BE2C (cell line): ENCODE measurements at regions not wholly inside any gene's neighbourhood (a gene's known extent, or its start where the extent isn't known, plus 50 kb on each side); places are given as distances from the start of the nearest gene placed in this dataset.

ENCODE experiments used
- DNase-seq: peaks from one replicate; pipeline ENCODE4 v3.0.0-alpha.2; 2020
- H3K27me3 ChIP-seq: fragments of 250-450 bp; sonication (Bioruptor Pico); 2 replicates; pipeline ENCODE4 v1.5.1; 2020; ENCODE audit warnings: mild to moderate bottlenecking
- H3K36me3 ChIP-seq: fragments of 250-450 bp; sonication (Bioruptor Pico); 2 replicates; pipeline ENCODE4 v1.5.1; 2020; ENCODE audit warnings: mild to moderate bottlenecking
- H3K4me1 ChIP-seq: fragments of 250-450 bp; sonication (Bioruptor Pico); 2 replicates; pipeline ENCODE4 v1.5.1; 2020
- H3K4me3 ChIP-seq: 2 replicates; pipeline ENCODE4 v1.5.1; 2011; ENCODE audit warnings: low read depth, low read length
- H3K9me3 ChIP-seq: fragments of 250-450 bp; sonication (Bioruptor Pico); 2 replicates; pipeline ENCODE4 v1.5.1; 2020
- TF ChIP-seq, protein P1 (sequence below): IDR thresholded peaks from 2 replicates; pipeline ENCODE4 v1.5.1; 2012; ENCODE audit warnings: mild to moderate bottlenecking, low read depth, low read length

DNA sequence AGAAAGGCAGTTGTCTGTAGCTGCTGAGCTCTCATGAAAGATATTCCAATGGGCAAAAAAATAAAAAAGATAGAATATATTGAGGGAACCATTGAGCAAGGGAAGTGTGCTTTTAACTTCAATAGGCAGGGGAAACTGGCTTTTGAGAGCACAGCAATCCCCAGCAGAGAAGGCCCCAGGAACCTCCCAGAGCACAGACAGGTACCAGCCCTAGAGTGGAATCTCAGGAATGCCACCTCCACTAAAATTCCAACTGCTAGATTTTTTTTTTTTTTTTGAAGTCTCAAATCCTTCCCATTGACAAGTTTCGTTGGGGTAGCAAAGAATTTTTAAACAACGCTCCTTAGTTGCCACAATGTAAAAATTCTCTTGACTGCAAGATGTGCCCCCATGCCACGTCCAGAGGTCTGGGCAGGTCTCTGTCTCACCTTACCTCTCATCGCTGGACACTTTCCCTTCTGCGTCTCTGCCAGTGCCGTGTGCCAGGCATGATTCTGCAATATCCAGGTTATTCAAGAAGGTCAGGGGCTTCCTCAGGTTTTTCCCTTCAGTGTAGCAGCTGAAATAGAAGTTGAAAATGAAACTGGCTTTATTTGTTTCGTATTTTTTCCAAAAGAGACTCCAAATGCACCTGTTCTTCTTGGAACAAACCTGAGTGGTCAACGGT lies 64.2 kb upstream of the IRX1 start:
- Histone ChIP-seq H3K4me3 (no peak overlapping the region), H3K36me3 (no peaks in the 10 kb centered on the region), H3K4me1 (no peaks in the 10 kb centered on the region), H3K9me3 (no peaks in the 10 kb centered on the region; the same call in 1 of the 2 replicates), H3K27me3 (no peaks in the 10 kb centered on the region)
- TF ChIP-seq, protein P1, sequence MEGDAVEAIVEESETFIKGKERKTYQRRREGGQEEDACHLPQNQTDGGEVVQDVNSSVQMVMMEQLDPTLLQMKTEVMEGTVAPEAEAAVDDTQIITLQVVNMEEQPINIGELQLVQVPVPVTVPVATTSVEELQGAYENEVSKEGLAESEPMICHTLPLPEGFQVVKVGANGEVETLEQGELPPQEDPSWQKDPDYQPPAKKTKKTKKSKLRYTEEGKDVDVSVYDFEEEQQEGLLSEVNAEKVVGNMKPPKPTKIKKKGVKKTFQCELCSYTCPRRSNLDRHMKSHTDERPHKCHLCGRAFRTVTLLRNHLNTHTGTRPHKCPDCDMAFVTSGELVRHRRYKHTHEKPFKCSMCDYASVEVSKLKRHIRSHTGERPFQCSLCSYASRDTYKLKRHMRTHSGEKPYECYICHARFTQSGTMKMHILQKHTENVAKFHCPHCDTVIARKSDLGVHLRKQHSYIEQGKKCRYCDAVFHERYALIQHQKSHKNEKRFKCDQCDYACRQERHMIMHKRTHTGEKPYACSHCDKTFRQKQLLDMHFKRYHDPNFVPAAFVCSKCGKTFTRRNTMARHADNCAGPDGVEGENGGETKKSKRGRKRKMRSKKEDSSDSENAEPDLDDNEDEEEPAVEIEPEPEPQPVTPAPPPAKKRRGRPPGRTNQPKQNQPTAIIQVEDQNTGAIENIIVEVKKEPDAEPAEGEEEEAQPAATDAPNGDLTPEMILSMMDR, result no peak
- DNase-seq, result no peak

GRCh38 chr5:3530251-3530650 lies 65.4 kb upstream of the IRX1 start:
- Histone ChIP-seq H3K4me1 (no peaks in the 10 kb centered on the region), H3K27me3 (no peaks in the 10 kb centered on the region), H3K9me3 (no peaks in the 10 kb centered on the region; the same call in 1 of the 2 replicates), H3K36me3 (no peaks in the 10 kb centered on the region), H3K4me3 (no peak overlapping the region)
- DNase-seq, result no peak
- TF ChIP-seq, protein P1, result no peak

DNA sequence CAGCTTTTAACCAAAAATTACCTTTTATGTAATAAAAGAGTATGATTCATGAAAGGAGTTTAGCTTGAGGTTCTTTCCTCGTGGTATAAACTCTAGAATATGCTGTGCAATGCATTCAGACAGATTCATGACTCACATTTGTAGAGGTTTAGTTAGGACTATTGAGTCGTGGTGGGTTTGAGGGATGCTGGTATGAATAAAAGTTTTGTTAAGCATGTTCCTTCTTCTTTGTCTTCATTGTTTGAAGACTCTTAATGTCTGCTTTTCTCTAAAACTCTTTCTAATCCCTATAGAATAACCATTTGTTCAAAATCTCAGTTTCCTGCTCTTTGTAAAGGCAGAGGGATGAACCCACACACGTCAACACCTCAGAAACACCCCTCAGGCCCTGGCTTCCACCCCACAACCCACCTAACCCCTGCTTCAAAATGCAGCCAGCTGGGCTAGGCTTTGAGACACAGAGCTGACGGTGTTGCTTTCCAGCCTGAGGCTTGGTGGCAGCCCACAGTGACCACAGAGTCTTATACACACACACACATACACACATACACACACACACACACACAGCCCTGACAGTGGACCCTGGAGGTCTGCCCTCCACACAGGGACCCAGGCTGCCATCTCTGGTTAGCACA lies 69.0 kb upstream of the IRX1 start:
- Histone ChIP-seq H3K27me3 (no peaks in the 10 kb centered on the region), H3K9me3 (no peaks in the 10 kb centered on the region; the same call in none of the 2 replicates), H3K4me3 (no peak overlapping the region), H3K36me3 (no peaks in the 10 kb centered on the region), H3K4me1 (no peaks in the 10 kb centered on the region)
- no peak for DNase-seq
- TF ChIP-seq, protein P1, result no peak

GRCh38 chr5:3522491-3522890 lies 73.1 kb upstream of the IRX1 start:
- H3K27me3 ChIP-seq, result no peaks in the 10 kb centered on the region
- TF ChIP-seq, protein P1, result no peak

GRCh38 chr5:3518576-3518975 lies 77.1 kb upstream of the IRX1 start:
- DNase-seq, result no peak
- no peak overlapping the region for H3K4me3 ChIP-seq
- H3K9me3 ChIP-seq, result no peaks in the 10 kb centered on the region; the same call in none of the 2 replicates
- H3K27me3 ChIP-seq, result no peaks in the 10 kb centered on the region
- H3K36me3 ChIP-seq, result no peaks in the 10 kb centered on the region
- TF ChIP-seq, protein P1, result no peak
- H3K4me1 ChIP-seq, result no peaks in the 10 kb centered on the region

More at GRCh38 chr5:3522491-3522890, 73.1 kb upstream of the IRX1 start:
- Histone ChIP-seq H3K9me3 (no peaks in the 10 kb centered on the region; the same call in none of the 2 replicates), H3K4me3 (no peak overlapping the region), H3K36me3 (no peaks in the 10 kb centered on the region), H3K4me1 (no peaks in the 10 kb centered on the region)
- no peak for DNase-seq

DNA sequence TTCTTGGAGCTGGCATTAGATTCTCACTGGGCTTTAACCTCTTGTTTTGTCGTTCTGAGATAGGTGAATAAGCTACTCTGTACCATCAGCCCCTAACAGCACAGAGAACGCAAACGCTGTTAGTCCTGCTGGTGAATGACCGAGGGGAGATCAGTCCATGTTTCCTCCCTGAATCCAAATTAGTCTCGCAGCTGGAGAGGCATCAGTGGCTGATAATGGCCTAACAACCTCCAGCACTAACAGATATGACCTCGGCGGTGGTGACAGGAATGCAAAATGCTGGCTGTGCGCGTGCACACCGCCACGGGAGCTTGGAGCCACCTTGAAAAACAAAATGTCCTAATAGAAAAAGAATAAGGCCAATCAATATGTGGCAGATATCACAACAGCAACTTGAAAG lies 77.6 kb upstream of the IRX1 start:
- Histone ChIP-seq H3K4me1 (no peaks in the 10 kb centered on the region), H3K9me3 (no peaks in the 10 kb centered on the region; the same call in none of the 2 replicates), H3K36me3 (no peaks in the 10 kb centered on the region), H3K27me3 (no peaks in the 10 kb centered on the region), H3K4me3 (no peak overlapping the region)
- TF ChIP-seq, protein P1, result no peak
- DNase-seq, result no peak
